Activated T-helper 1 cell treated with anti-CD3 and anti-CD28 coated beads, Interleukin-2, amount 50 U/mL, for 16 hours (primary cell): ENCODE measurements at regions not wholly inside any gene's neighbourhood (a gene's known extent, or its start where the extent isn't known, plus 50 kb on each side); places are given as distances from the start of the nearest gene placed in this dataset.

ENCODE experiments used
- DNase-seq, 2 donors: peaks; one replicate each; pipeline ENCODE4 v3.0.0-alpha.2; 2020; ENCODE audit warnings: low read depth in 1 of 2, low spot score in 1 of 2

GRCh38 chr5:96043446-96043845 lies 81.8 kb upstream of the ELL2 start:
- DNase-seq: no peak

- no peak for DNase-seq
Observed at GRCh38 chr5:96037128-96037527, 75.5 kb upstream of the ELL2 start.

DNA sequence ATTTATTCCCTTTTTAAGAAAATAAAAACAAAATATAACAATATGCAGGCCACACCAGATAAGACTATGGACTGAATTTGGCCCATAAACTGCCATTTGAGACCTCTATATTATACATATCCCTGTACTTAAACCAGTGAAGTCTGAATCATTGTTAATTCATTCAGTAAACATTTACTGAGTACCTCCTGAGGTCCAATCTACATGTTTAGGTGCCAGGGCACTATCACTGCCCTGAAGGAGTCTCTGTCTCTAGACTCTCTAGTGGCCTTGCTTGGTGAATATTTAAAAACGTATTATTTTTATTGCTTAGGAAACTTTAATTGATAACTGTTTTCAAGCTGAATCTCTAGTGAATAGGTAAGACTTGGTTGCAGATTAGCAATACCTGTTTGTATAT lies 74.7 kb upstream of the ELL2 start:
- no peak for DNase-seq

- DNase-seq: no peak
Observed at GRCh38 chr5:96035796-96036195, 74.1 kb upstream of the ELL2 start.

- no peak for DNase-seq
Observed at GRCh38 chr5:96033116-96033515, 71.5 kb upstream of the ELL2 start.

DNA sequence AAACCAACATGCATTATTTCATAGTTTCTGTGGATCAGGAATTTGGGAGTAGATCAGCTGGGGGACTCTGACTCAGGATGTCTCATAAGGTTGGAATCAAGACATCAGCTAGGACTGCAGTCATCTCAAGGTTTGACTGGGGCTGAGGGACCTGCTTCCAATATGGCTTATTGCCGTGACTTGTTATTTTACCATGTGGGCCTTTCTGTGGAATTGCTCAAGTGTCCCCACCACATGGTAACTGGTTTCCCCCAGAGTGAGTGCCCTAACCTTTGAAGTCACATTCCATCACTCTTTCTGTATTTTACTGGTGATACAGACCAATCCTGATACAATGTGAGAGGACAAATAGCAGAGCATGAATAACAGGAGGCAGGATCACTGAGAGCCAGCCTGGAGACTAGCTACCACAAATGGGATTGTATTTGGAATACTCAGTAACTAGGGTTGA lies 70.2 kb upstream of the ELL2 start:
- no peak for DNase-seq

DNA sequence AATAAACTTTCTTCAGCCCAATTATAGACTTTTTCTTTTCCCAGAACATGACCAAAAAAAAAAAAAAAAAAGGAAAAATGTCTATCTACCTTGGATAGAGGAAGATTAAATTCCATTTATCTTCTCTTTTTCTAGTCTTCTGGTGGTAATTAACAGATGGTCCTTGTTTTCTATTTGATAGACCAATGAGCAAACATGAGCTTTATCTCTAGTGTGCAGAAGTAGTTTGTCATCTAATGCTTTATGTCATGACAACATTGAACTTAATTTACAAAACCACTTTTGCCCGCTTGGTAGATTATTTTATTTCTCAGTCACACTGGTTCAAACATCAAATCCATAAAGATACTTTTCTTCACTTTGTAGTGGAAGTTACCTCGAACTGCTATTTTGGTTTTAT lies 69.5 kb upstream of the ELL2 start:
- DNase-seq: no peak

DNA sequence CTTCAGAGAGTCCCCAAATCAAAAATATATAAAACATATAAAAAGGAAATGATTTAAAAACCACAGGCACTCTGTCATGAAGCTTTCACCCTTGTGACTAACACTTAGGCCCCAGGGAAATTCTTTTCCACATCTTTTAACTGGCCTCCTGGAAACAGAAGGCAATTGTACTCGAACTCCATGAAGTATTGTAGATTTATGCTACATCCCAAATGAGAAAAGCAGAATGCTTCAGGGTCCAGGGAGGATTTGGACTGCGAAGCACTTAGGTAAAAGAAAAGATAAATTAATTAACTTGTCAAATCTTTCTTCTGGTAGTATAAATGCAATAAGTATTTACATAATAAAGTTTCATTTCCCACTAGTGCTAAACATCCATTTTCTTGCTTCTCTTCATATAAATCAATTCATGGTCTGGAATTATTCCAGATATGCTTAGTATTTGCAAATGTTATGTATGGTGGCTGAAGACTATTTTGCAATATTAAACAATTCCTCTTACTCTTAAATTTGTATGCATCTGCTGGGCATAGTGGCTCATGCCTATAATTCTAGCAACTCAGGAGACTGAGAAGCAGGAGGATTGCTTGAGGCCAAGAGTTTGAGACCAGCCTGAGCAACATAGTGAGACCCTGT lies 64.9 kb upstream of the ELL2 start:
- no peak for DNase-seq

DNA sequence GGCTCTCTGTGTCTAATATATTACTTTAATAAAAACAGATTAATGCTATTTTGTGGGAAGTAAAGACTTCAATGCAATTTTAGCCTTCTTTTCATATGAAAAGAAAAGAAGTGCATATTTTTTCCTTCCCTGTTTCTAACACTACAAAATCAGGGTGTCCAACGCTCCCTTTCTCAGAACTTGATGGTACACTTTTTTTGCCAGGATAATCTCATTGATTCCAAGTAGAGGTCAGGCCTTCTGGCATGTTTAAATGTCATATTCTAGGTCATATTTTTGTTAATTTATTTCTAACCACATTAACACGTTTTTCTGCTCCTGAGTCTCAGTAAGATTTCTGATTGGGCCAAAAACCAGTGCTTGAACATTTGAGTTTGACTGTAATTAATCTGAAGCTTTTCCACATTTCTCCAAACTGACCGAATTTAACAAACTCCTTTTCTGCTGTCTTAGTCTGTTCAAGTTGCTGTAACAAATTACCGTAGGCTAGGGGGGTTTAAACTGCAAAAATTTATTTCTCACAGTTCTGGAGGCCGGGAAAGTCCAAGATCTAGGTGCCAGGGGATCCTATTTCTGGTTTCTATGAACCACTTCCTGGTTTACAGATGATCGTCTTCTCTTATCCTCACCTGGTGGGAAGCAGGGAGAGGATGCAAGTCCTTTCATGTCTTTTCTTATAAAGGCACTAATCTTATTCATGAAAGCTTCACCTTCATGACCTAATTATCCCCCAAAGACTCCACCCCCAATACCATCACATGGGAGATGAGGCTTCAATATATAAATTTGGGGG lies 63.2 kb upstream of the ELL2 start:
- no peak for DNase-seq

DNA sequence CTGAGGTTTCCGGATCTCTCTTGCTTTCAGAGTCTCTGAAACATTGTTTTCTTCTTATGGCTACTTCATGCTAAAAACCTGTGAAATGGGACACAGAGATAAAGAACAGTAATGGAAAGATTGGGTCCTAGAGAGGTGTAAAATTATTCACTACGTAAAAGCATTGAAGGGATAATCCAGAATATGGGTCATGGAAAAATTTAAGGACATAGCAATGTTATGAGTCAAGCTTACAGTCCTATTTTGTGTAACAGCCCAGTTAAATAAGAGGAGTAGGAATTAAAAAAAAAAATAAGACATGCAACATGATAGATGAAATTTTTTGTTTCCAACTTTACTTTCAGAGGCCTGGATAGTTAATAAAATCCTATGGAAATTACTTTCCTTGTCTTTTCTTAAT lies 61.9 kb upstream of the ELL2 start:
- no peak for DNase-seq

- DNase-seq: no peak
Observed at GRCh38 chr5:96022971-96023370, 61.3 kb upstream of the ELL2 start.

DNA sequence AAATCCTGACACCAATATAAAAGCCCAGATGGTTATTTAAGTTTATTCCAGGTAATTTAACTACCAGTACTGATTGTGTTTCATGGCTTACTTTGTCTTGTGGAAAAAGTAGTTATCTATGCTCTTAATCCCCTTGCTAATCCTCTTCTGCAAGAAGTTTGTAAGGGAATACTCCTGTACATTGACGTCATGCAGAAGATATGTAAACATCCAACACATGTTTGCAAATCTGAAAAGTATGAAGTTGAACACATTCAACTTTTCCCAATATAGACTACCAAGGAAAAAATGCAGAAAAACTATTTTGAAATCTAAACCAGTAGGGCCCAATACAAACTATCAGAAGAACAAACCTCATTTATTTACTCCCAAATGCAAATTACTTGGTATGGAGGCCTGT lies 56.3 kb upstream of the ELL2 start:
- no peak for DNase-seq

GRCh38 chr5:96016216-96016615 lies 54.6 kb upstream of the ELL2 start:
- no peak for DNase-seq

GRCh38 chr5:96015709-96016108 lies 54.1 kb upstream of the ELL2 start:
- DNase-seq: no peak

- no peak for DNase-seq
Observed at GRCh38 chr5:96014395-96014794, 52.7 kb upstream of the ELL2 start.

DNA sequence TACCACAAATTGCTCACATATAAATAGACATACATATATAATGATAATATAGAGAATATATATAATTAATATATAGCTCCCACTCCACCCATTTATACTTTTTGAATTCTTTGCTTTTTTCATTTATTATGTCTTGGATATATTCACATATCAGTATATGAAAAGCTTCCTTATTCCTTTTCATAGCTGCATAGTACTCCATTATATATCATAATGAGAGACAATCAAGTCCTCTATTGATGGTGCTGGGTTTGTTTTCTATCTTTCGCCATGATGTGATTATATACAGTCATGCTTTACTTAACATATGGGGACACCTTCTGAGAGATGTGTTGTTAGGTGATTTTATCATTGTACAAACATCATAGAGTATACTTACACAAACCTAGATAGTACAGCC lies 51.6 kb upstream of the ELL2 start:
- DNase-seq: no peak

DNA sequence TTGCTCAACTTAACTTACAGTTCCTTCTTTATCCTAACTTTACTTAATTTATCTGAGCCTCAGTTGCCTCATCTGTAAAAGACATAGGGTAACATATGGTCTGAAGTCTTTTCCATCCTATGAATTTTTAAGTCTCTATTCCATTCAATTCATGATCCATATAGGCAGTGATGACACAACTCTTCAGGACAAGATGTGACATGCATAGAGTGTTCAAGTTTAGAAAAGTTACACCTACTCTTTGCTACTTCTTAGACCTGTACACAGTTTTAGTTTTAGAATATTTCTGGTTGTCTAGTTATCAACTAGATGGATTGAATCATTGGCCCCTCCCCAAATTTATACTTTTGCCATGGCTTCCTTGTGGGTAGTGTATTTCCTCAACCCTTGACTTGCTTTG lies 50.7 kb upstream of the ELL2 start:
- DNase-seq: no peak
